Smooth muscle cell (in vitro differentiated cells): ENCODE measurements at regions not wholly inside any gene's neighbourhood (a gene's known extent, or its start where the extent isn't known, plus 50 kb on each side); places are given as distances from the start of the nearest gene placed in this dataset.
"Not testable (repeated sequence)": the region's sequence is repeated elsewhere in the genome, so short reads cannot be mapped to it uniquely, and the experiment has no call there.

Source experiments
- DNase-seq: peaks from one replicate; lab custom pipeline; 2025; ENCODE audit not compliant: unreplicated experiment; lab: John Stamatoyannopoulos, UW
- H2AFZ ChIP-seq: fragments of 200-600 bp; sonication (generic); 2 replicates; pipeline ENCODE4 v1.6.0; 2016; ENCODE audit warnings: antibody characterized with exemption, low read depth, mild to moderate bottlenecking
- H3F3A ChIP-seq: fragments of 200-600 bp; sonication (generic); 2 replicates; pipeline ENCODE4 v1.6.0; 2017; ENCODE audit warnings: antibody characterized with exemption, low read depth
- H3K27ac ChIP-seq: fragments of 200-600 bp; sonication (generic); 2 replicates; pipeline ENCODE4 v1.5.1; 2016; ENCODE audit warnings: low read depth, mild to moderate bottlenecking
- H3K27me3 ChIP-seq: fragments of 200-600 bp; sonication (generic); 2 replicates; pipeline ENCODE4 v1.6.1; 2016; ENCODE audit warnings: low read depth, mild to moderate bottlenecking
- H3K36me3 ChIP-seq: fragments of 200-600 bp; sonication (generic); 2 replicates; pipeline ENCODE4 v1.5.1; 2016; ENCODE audit warnings: low read depth
- H3K4me1 ChIP-seq: fragments of 200-600 bp; sonication (generic); 2 replicates; pipeline ENCODE4 v1.5.1; 2016; ENCODE audit warnings: low read depth
- H3K4me2 ChIP-seq: fragments of 200-600 bp; sonication (generic); 2 replicates; pipeline ENCODE4 v1.6.0; 2016; ENCODE audit warnings: mild to moderate bottlenecking
- H3K4me3 ChIP-seq: fragments of 200-600 bp; sonication (generic); 2 replicates; pipeline ENCODE4 v1.5.1; 2016; ENCODE audit warnings: mild to moderate bottlenecking
- H3K79me2 ChIP-seq: fragments of 200-600 bp; sonication (generic); 2 replicates; pipeline ENCODE4 v1.6.0; 2016; ENCODE audit warnings: low read depth, mild to moderate bottlenecking
- H3K9ac ChIP-seq: fragments of 200-600 bp; sonication (generic); 2 replicates; pipeline ENCODE4 v1.6.0; 2016; ENCODE audit warnings: low read depth
- H3K9me3 ChIP-seq: fragments of 200-600 bp; sonication (generic); replicated peaks from 2 replicates; pipeline ENCODE4 v1.5.1; 2016; ENCODE audit warnings: low read depth
- H4K20me1 ChIP-seq: fragments of 200-600 bp; sonication (generic); 2 replicates; pipeline ENCODE4 v1.6.0; 2016; ENCODE audit warnings: low read depth
- CTCF ChIP-seq: fragments of 200-600 bp; sonication (generic); IDR thresholded peaks from 2 replicates; pipeline ENCODE4 v1.5.1; 2017; ENCODE audit warnings: borderline replicate concordance, mild to moderate bottlenecking, antibody characterized with exemption; ENCODE audit not compliant: insufficient read depth, poor library complexity, severe bottlenecking
- WGBS: methylation state at CpG from one replicate; pipeline ENCODE4 v1.1.7; 2016; ENCODE audit warnings: low lambda C conversion rate; 5-methylcytosine and 5-hydroxymethylcytosine counted together

- DNase-seq, H3K36me3 ChIP-seq, H4K20me1 ChIP-seq, H3K9me3 ChIP-seq, H3K4me3 ChIP-seq, H3K27me3 ChIP-seq, H3K27ac ChIP-seq, H3K4me2 ChIP-seq, H3K4me1 ChIP-seq, H3K79me2 ChIP-seq, H3F3A ChIP-seq, H3K9ac ChIP-seq, H2AFZ ChIP-seq: not testable (repeated sequence)
- WGBS: 93% methylated on average over 1 of the region's 1 CpG
Measured at GRCh38 chr5:136565050-136565449, 199.7 kb upstream of the TRPC7 start.

- H3K27ac ChIP-seq, H3K27me3 ChIP-seq, H3F3A ChIP-seq, H3K4me1 ChIP-seq, H3K9ac ChIP-seq, H3K9me3 ChIP-seq, DNase-seq, H3K4me2 ChIP-seq, H3K36me3 ChIP-seq, H4K20me1 ChIP-seq, H3K4me3 ChIP-seq, H3K79me2 ChIP-seq, H2AFZ ChIP-seq: not testable (repeated sequence)
- WGBS: 93% methylated on average over 5 of the region's 5 CpGs
Measured at GRCh38 chr5:136564431-136564830, 199.1 kb upstream of the TRPC7 start.

GRCh38 chr5:136563489-136563888 lies 198.1 kb upstream of the TRPC7 start:
- H3K4me3 ChIP-seq: no peak overlapping the region
- H4K20me1 ChIP-seq: no peaks in the 10 kb centered on the region
- no peak for DNase-seq
- H3K9me3 ChIP-seq: no peaks in the 10 kb centered on the region
- H3K27ac ChIP-seq: no peak overlapping the region
- no peak overlapping the region for H3K4me2 ChIP-seq
- WGBS: 67% methylated on average over 6 of the region's 6 CpGs
- no peaks in the 10 kb centered on the region for H3K79me2 ChIP-seq
- no peak for TF ChIP-seq CTCF
- no peaks in the 10 kb centered on the region for H3K36me3 ChIP-seq
- H3K9ac ChIP-seq: no peak overlapping the region
- no peak overlapping the region for H2AFZ ChIP-seq
- no peaks in the 10 kb centered on the region for H3K27me3 ChIP-seq
- no peaks in the 10 kb centered on the region for H3K4me1 ChIP-seq
- H3F3A ChIP-seq: no peaks in the 10 kb centered on the region

GRCh38 chr5:136560126-136560525 lies 194.8 kb upstream of the TRPC7 start:
- H3K4me1 ChIP-seq: no peaks in the 10 kb centered on the region
- H4K20me1 ChIP-seq: no peaks in the 10 kb centered on the region
- TF ChIP-seq CTCF: no peak
- H2AFZ ChIP-seq: no peak overlapping the region
- no peaks in the 10 kb centered on the region for H3K27me3 ChIP-seq
- H3K27ac ChIP-seq: no peak overlapping the region
- 87% methylated on average over 1 of the region's 1 CpG for WGBS
- H3K9ac ChIP-seq: no peak overlapping the region
- no peak overlapping the region for H3K4me2 ChIP-seq
- no peak overlapping the region for H3K4me3 ChIP-seq
- DNase-seq: no peak
- H3K36me3 ChIP-seq: no peaks in the 10 kb centered on the region
- no peaks in the 10 kb centered on the region for H3F3A ChIP-seq
- peaks cover 6% of the 10 kb centered on the region for H3K9me3 ChIP-seq
- no peaks in the 10 kb centered on the region for H3K79me2 ChIP-seq

- no peaks in the 10 kb centered on the region for H3K79me2 ChIP-seq
- peaks cover 8% of the 10 kb centered on the region for H3K9me3 ChIP-seq
- H3K36me3 ChIP-seq: no peaks in the 10 kb centered on the region
- no peak overlapping the region for H3K4me2 ChIP-seq
- H3K9ac ChIP-seq: no peak overlapping the region
- 77% methylated on average over 2 of the region's 2 CpGs for WGBS
- H3K4me1 ChIP-seq: no peaks in the 10 kb centered on the region
- no peaks in the 10 kb centered on the region for H3F3A ChIP-seq
- H4K20me1 ChIP-seq: no peaks in the 10 kb centered on the region
- H3K27me3 ChIP-seq: no peaks in the 10 kb centered on the region
- H2AFZ ChIP-seq: no peak overlapping the region
- no peak for DNase-seq
- no peak overlapping the region for H3K27ac ChIP-seq
- TF ChIP-seq CTCF: no peak
- no peak overlapping the region for H3K4me3 ChIP-seq
Measured at GRCh38 chr5:136559651-136560050, 194.3 kb upstream of the TRPC7 start.

GRCh38 chr5:136547096-136547495 lies 181.8 kb upstream of the TRPC7 start:
- not testable (repeated sequence) for H3K4me2 ChIP-seq, H3K36me3 ChIP-seq, H3K79me2 ChIP-seq, H2AFZ ChIP-seq, H3K27me3 ChIP-seq, H3F3A ChIP-seq, H3K4me3 ChIP-seq, H3K9me3 ChIP-seq, H3K9ac ChIP-seq, H3K27ac ChIP-seq, H3K4me1 ChIP-seq, H4K20me1 ChIP-seq, DNase-seq
- WGBS: 36% methylated on average over 2 of the region's 2 CpGs

- H3K9ac ChIP-seq, H2AFZ ChIP-seq, H4K20me1 ChIP-seq, H3K27me3 ChIP-seq, H3K4me2 ChIP-seq, H3K4me1 ChIP-seq, H3K79me2 ChIP-seq, H3F3A ChIP-seq, H3K9me3 ChIP-seq, H3K36me3 ChIP-seq, H3K4me3 ChIP-seq, H3K27ac ChIP-seq, DNase-seq: not testable (repeated sequence)
- WGBS: 91% methylated on average over 3 of the region's 3 CpGs
Measured at GRCh38 chr5:136546441-136546840, 181.1 kb upstream of the TRPC7 start.
